ENCODE measurements at regions not wholly inside any gene's neighbourhood (a gene's known extent, or its start where the extent isn't known, plus 50 kb on each side); places are given as distances from the start of the nearest gene placed in this dataset.

DNA sequence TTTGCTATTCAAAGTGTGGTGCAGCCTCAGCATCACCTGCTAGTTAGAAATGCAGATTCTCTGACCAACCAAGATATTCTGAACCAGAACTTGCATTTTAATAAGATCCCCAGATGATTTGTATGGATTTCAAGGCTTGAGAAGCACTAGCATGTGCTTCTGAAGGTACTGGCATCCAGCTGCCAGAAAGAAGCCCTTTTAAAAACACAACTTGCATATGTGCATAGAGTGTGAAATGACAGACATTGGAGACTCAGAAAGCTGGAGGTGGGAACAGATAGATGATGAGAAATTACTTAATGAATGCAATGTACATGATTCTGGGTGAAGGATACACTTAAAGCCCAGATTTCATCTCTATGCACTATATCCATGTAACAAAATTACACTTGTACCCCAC lies 409.3 kb upstream of the SPTLC3 start:
- no peak overlapping the region for H3K4me3 Mint-ChIP-seq

DNA sequence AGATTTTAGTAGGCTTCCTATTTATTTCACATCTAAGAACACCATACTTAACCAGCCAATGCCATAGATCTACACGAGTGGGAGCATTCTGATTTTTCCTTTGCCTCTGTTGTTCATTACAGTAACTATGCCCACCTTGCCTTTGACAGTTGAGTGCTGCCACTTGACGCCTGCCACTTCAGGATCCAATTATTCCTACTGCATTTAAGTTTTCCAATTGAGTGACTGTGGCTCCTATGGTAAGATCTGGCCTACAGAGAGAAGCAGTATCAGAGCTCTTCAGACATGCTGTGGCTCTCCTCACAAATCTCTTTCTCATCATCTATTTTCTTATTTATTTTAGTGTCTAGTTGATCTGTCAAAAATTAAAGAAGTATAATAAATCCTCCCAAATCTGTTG lies 403.0 kb upstream of the SPTLC3 start:
- Mint-ChIP-seq H3K4me1 (no peaks in the 10 kb centered on the region), H3K36me3 (no peaks in the 10 kb centered on the region), H3K27ac (no peak overlapping the region), H3K9me3 (peaks cover 22% of the 10 kb centered on the region), H3K4me3 (no peak overlapping the region)
- no peak for DNase-seq (ENCODE audit: low spot score in 2 of 2)
- no peak for ATAC-seq

More for the DNA sequence above, 409.3 kb upstream of the SPTLC3 start:
- Mint-ChIP-seq H3K9me3 (peaks cover 14% of the 10 kb centered on the region), H3K36me3 (no peaks in the 10 kb centered on the region), H3K27ac (no peak overlapping the region), H3K4me1 (no peaks in the 10 kb centered on the region)
- ATAC-seq, result no peak
- DNase-seq (ENCODE audit: low spot score in 2 of 2), result no peak

- Mint-ChIP-seq H3K4me1 (no peaks in the 10 kb centered on the region), H3K4me3 (no peak overlapping the region), H3K36me3 (no peaks in the 10 kb centered on the region), H3K9me3 (peaks cover 21% of the 10 kb centered on the region), H3K27ac (no peak overlapping the region)
- no peak for DNase-seq (ENCODE audit: low spot score in 2 of 2)
- no peak for ATAC-seq
These were observed 397.9 kb upstream of the SPTLC3 start for GRCh38 chr20:12610871-12611270.

DNA sequence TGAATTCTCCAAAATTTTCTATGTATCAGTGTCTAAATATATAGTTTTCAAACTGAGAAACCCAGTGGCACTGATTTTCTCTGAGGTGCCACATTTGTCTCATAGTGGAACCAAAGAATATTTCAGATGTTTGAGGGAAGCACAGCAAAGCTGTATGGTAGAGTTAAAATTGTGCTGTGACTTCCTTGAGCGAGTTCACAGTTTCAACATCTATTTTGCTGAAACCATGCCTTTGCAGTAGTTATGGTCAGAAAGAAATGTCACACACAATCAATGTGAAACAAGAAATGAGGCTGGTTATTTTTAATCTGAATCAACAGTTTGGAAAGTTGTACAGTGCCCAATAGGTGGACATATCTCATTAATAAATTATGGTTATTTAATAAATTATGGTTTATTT lies 394.0 kb upstream of the SPTLC3 start:
- H3K27ac Mint-ChIP-seq, result no peak overlapping the region
- H3K9me3 Mint-ChIP-seq, result peaks cover 23% of the 10 kb centered on the region
- no peak for DNase-seq (ENCODE audit: low spot score in 2 of 2)
- no peak for ATAC-seq
- H3K4me1 Mint-ChIP-seq, result no peaks in the 10 kb centered on the region
- no peak overlapping the region for H3K4me3 Mint-ChIP-seq
- H3K36me3 Mint-ChIP-seq, result no peaks in the 10 kb centered on the region

GRCh38 chr20:12617076-12617475 lies 391.7 kb upstream of the SPTLC3 start:
- Mint-ChIP-seq H3K4me1 (no peaks in the 10 kb centered on the region), H3K36me3 (no peaks in the 10 kb centered on the region), H3K4me3 (no peak overlapping the region), H3K27ac (no peak overlapping the region), H3K9me3 (peaks cover 20% of the 10 kb centered on the region)
- no peak for ATAC-seq
- DNase-seq (ENCODE audit: low spot score in 2 of 2), result no peak

GRCh38 chr20:12623870-12624269 lies 384.9 kb upstream of the SPTLC3 start:
- ATAC-seq (no peak), DNase-seq (ENCODE audit: low spot score in 2 of 2) (no peak)
- H3K9me3 Mint-ChIP-seq, result peaks cover 26% of the 10 kb centered on the region
- no peaks in the 10 kb centered on the region for H3K4me1 Mint-ChIP-seq
- H3K27ac Mint-ChIP-seq, result no peak overlapping the region
- H3K4me3 Mint-ChIP-seq, result no peak overlapping the region
- H3K36me3 Mint-ChIP-seq, result no peaks in the 10 kb centered on the region

DNA sequence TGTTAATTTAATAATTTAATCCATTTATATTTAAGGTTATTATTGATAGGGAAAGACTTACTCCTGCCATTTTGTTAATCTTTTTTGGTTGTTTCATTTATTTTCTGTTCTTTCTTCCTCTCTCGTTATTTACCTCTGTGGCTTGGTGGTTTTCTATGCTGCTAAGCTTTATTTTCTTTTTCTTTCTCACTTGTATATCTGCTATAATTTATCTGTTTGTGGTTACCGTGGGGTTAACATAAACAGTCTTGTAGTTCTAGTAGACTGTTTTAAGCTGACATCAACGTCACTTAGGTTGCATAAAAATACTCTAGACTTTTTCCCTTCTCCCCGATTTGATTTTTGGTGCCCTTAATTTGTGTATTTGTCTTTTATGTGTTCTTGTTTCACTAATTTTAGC lies 381.3 kb upstream of the SPTLC3 start:
- DNase-seq (ENCODE audit: low spot score in 2 of 2) (no peak), ATAC-seq (no peak)
- Mint-ChIP-seq H3K27ac (no peak overlapping the region), H3K4me1 (no peaks in the 10 kb centered on the region), H3K4me3 (no peak overlapping the region), H3K36me3 (no peaks in the 10 kb centered on the region), H3K9me3 (peaks cover 20% of the 10 kb centered on the region)

DNA sequence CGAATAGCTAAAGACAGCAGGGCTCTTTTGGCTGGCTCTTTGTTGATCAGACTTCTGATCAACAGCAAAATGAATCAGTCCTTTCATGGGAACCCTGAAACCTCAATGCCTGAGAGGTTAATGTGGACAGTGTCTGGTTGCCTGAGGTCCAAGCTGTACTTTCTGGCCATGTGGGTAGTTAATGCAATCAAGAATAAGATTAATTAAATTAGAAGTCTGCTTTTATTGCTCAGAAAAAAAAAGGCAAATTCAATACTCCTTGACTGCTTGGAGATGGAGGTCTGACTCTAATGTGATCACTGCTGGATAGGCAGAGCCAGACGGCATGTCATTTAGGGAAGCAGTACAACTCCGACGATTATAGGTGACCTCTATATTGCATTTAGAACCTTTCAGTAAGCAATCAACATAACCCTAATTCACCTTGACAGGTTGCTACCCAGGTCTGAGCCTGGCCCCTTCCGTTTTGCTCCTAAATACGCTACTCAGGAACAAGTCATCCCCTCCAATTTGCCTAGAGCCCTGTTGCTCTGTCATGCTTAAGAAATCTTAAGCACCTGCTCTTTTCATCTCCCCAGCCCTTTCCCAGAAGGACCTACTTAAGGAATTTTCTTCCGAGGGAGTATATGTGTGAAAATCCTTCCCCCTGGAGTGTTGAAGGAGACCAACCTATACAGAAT lies 370.0 kb upstream of the SPTLC3 start:
- no peak for DNase-seq (ENCODE audit: low spot score in 2 of 2)
- no peak overlapping the region for H3K27ac Mint-ChIP-seq

GRCh38 chr20:12640251-12640650 lies 368.5 kb upstream of the SPTLC3 start:
- peaks cover 10% of the 10 kb centered on the region for H3K9me3 Mint-ChIP-seq
- no peak overlapping the region for H3K27ac Mint-ChIP-seq
- no peak overlapping the region for H3K4me3 Mint-ChIP-seq
- no peak for ATAC-seq
- no peaks in the 10 kb centered on the region for H3K36me3 Mint-ChIP-seq
- no peak for DNase-seq (ENCODE audit: low spot score in 2 of 2)
- no peaks in the 10 kb centered on the region for H3K4me1 Mint-ChIP-seq

More for the DNA sequence above, 370.0 kb upstream of the SPTLC3 start:
- H3K9me3 Mint-ChIP-seq, result peaks cover 7% of the 10 kb centered on the region
- no peak for ATAC-seq
- no peaks in the 10 kb centered on the region for H3K36me3 Mint-ChIP-seq
- H3K4me3 Mint-ChIP-seq, result no peak overlapping the region
- H3K4me1 Mint-ChIP-seq, result no peaks in the 10 kb centered on the region

DNA sequence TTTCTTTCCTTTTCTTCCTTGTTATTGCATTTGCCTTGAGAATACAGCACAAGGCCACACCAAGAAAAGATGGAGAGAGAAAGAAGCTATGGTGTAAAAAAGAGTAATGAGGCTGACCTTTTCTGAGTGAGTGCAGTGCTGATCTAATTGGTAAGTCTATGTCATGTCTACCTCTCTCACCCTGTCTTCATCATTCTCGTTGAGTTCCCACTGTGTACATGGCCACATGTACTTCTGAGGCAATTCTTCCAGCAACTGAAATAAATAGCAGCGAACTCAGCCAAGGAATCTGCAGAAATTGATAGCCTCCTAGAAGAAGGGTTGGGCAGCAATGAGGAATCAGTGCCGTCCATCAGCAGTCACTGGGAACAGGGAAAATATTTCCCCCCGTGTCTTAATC lies 367.2 kb upstream of the SPTLC3 start:
- Mint-ChIP-seq H3K4me1 (no peaks in the 10 kb centered on the region), H3K36me3 (no peaks in the 10 kb centered on the region), H3K4me3 (no peak overlapping the region), H3K9me3 (peaks cover 10% of the 10 kb centered on the region), H3K27ac (no peak overlapping the region)
- DNase-seq (ENCODE audit: low spot score in 2 of 2) (no peak), ATAC-seq (no peak)

DNA sequence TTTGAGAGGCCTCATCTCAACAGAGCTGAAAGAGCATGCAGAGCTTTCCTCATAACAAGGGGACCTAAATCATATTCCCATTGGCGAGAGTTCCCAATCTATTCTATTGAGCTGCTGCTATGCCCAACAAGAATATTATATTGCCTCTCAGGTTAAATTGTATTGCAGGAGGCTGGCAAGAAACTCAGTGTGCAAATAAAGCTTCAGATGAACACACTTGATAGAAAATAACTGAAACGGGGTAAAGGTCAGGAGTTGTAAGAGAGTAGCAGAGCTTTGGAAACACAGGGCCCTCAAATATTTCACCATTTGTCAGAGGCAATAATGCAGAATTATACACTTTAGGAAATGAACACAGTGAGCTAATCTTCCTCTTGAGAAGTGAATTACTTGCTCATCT lies 364.3 kb upstream of the SPTLC3 start:
- ATAC-seq (no peak), DNase-seq (ENCODE audit: low spot score in 2 of 2) (no peak)
- Mint-ChIP-seq H3K27ac (no peak overlapping the region), H3K4me3 (no peak overlapping the region), H3K4me1 (no peaks in the 10 kb centered on the region), H3K9me3 (peaks cover 9% of the 10 kb centered on the region), H3K36me3 (no peaks in the 10 kb centered on the region)

DNA sequence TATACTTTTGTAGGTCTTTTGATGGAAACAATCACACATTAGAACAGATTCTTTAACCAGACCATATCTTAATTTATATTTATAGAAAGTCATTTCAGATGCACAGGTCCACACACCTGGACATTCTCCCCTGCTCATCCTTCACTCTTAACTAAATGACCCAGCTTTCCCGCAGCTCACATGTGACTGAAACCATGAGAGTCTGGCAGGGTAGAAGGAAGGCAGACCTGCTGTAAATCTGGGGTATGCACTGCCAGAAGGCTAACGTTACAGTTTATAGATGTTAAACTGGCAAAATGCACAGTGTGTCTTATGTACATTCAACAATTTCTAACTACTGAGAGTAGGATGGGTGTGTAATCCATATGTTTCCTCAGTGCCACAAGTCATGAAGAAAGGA lies 359.5 kb upstream of the SPTLC3 start:
- Mint-ChIP-seq H3K36me3 (no peaks in the 10 kb centered on the region), H3K4me1 (no peaks in the 10 kb centered on the region), H3K27ac (no peak overlapping the region), H3K4me3 (no peak overlapping the region), H3K9me3 (peaks cover 8% of the 10 kb centered on the region)
- no peak for ATAC-seq
- DNase-seq (ENCODE audit: low spot score in 2 of 2), result no peak

DNA sequence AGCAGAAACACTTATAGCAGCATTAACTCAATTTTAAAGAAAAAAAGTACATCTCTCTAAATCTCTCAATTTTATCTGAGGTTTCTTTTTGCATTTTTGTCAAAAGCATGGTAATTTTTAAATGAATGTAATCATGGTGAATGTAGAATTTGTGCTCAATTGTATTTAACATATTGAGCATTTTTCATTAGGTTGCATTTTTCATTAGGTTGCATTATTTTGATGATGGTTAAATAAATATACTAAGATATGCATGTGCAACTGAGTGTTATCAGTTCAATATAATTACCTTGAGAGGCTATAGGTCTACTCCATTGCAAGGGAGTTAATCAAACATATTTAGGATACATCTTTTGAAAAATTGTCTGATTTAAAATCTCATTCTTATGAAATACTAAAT lies 355.1 kb upstream of the SPTLC3 start:
- no peak for DNase-seq (ENCODE audit: low spot score in 2 of 2)
- no peaks in the 10 kb centered on the region for H3K36me3 Mint-ChIP-seq
- no peak overlapping the region for H3K27ac Mint-ChIP-seq
- H3K4me3 Mint-ChIP-seq, result no peak overlapping the region
- no peak for ATAC-seq
- H3K4me1 Mint-ChIP-seq, result no peaks in the 10 kb centered on the region
- H3K9me3 Mint-ChIP-seq, result peaks cover 7% of the 10 kb centered on the region

DNA sequence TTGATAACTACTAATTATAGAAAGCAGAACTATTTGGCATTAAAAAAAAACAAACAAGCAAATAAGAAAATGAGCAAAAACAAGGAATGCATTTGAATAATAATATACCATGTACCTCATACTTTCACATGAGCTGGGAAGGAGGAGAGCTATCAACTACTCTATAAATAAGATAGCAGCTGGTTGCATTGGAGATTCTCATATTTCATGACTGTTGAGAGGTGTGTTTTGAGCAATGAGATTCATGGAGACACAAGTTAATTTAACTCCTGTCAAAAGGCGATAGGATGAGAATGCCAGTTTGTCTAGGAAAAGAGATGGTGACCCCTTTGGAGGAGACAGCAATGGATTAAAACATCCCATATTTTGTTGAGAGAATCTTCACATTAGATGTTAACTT lies 348.8 kb upstream of the SPTLC3 start:
- ATAC-seq (no peak), DNase-seq (ENCODE audit: low spot score in 2 of 2) (no peak)
- Mint-ChIP-seq H3K4me1 (no peaks in the 10 kb centered on the region), H3K27ac (no peak overlapping the region), H3K9me3 (peaks cover 23% of the 10 kb centered on the region), H3K4me3 (no peak overlapping the region), H3K36me3 (no peaks in the 10 kb centered on the region)

GRCh38 chr20:12660918-12661317 lies 347.9 kb upstream of the SPTLC3 start:
- ATAC-seq (no peak), DNase-seq (ENCODE audit: low spot score in 2 of 2) (no peak)
- no peak overlapping the region for H3K27ac Mint-ChIP-seq
- H3K9me3 Mint-ChIP-seq, result peaks cover 25% of the 10 kb centered on the region
- no peaks in the 10 kb centered on the region for H3K4me1 Mint-ChIP-seq
- no peaks in the 10 kb centered on the region for H3K36me3 Mint-ChIP-seq
- H3K4me3 Mint-ChIP-seq, result no peak overlapping the region

DNA sequence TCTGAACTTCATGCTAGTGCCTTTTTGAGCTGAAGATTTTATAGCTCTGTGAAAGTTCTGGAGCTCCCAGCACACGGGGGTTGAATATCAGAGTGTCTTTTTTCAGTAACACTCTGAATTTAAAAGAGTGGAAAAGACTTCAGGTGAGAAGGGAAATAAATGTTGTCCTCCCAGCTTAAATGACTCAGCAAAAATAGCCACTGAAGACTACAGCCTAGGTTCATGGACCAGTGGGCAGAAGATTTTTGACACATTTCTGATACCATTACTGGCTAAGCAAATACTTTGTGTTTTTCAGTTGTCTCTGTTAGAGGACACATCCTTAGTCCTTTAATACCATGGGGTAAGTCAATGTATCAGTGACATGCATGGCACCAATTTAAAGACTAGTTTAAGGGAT lies 338.5 kb upstream of the SPTLC3 start:
- Mint-ChIP-seq H3K4me1 (no peaks in the 10 kb centered on the region), H3K36me3 (no peaks in the 10 kb centered on the region), H3K9me3 (peaks cover 15% of the 10 kb centered on the region), H3K4me3 (no peak overlapping the region), H3K27ac (no peak overlapping the region)
- no peak for DNase-seq (ENCODE audit: low spot score in 2 of 2)
- no peak for ATAC-seq

GRCh38 chr20:12673352-12673751 lies 335.4 kb upstream of the SPTLC3 start:
- Mint-ChIP-seq H3K9me3 (peaks cover 18% of the 10 kb centered on the region), H3K4me1 (no peaks in the 10 kb centered on the region), H3K4me3 (no peak overlapping the region)

More at GRCh38 chr20:12673352-12673751, 335.4 kb upstream of the SPTLC3 start:
- H3K27ac Mint-ChIP-seq, result no peak overlapping the region
- no peaks in the 10 kb centered on the region for H3K36me3 Mint-ChIP-seq
- no peak for DNase-seq (ENCODE audit: low spot score in 2 of 2)
- no peak for ATAC-seq

All from stimulated activated effector memory CD8-positive, alpha-beta T cell treated with anti-CD3 and anti-CD28 coated beads, Interleukin-12 subunit alpha, Interleukin-12 subunit beta, amount 100 ng/mL, for 72 hours (primary cell).